GM12878 (cell line): ENCODE measurements at regions not wholly inside any gene's neighbourhood (a gene's known extent, or its start where the extent isn't known, plus 50 kb on each side); places are given as distances from the start of the nearest gene placed in this dataset.

Source experiments
- ATAC-seq: fragments of 200-7000 bp; cut with Tn5 transposase; 3 replicates; pipeline ENCODE4 v1.9.1; 2020; ENCODE audit warnings: mild to moderate bottlenecking, moderate library complexity
- BruUV-seq: library from RNA; stranded (reverse); fragments of 400-500 nt; replicated peaks from 2 replicates; lab custom pipeline; 2021; lab: Mats Ljungman, UMichigan
- CTCF ChIA-PET: fragments of 300-600 bp; sonication (Branson Sonifier 250); formaldehyde crosslinking; extraction: SDS; loops from one replicate; lab custom pipeline; 2021; ENCODE audit warnings: inconsistent platforms; lab: Yijun Ruan, JAX
- POLR2A ChIA-PET: fragments of 350-600 bp; formaldehyde crosslinking; extraction: SDS; loops from one replicate; lab custom pipeline; 2021; ENCODE audit warnings: inconsistent platforms; lab: Charles Lee
- RAD21 ChIA-PET: fragments of 300-600 bp; sonication (Branson Sonifier 250); formaldehyde crosslinking; loops from one replicate; lab custom pipeline; 2023; ENCODE audit warnings: antibody characterized with exemption; ENCODE audit not compliant: unreplicated experiment; lab: Charles Lee
- SMC1A ChIA-PET: fragments of 300-600 bp; sonication (Branson Sonifier 250); formaldehyde crosslinking; loops from one replicate; lab custom pipeline; 2023; ENCODE audit not compliant: unreplicated experiment, uncharacterized antibody; lab: Charles Lee
- DNase-seq: peaks from one replicate; pipeline ENCODE4 v3.0.0-alpha.2; 2011; ENCODE audit warnings: low read depth, low spot score
- FAIRE-seq: peaks from 3 replicates; lab custom pipeline; 2011; peaks lifted over from hg19 to GRCh38; lab: Jason Lieb, UNC
- H2AFZ ChIP-seq: 2 replicates; pipeline ENCODE4 v1.6.0; 2011; ENCODE audit warnings: low read depth, low read length, control low read depth; ENCODE audit not compliant: control insufficient read depth
- H3K27ac ChIP-seq: 2 replicates; pipeline ENCODE4 v1.5.1; 2011; ENCODE audit warnings: control low read depth; ENCODE audit not compliant: control insufficient read depth, insufficient read depth
- H3K27me3 ChIP-seq, 2 experiments: replicated peaks in 1 of 2; 2 replicates each; pipeline versions ENCODE4 v1.6.0 to v1.6.1; 2011; ENCODE audit warnings: low read length in 1 of 2; ENCODE audit not compliant: control insufficient read depth in 2 of 2, insufficient read depth in 2 of 2
- H3K36me3 ChIP-seq, 2 experiments: 2 replicates each; pipeline ENCODE4 v1.5.1; 2011; ENCODE audit warnings: low read length in 1 of 2; ENCODE audit not compliant: control insufficient read depth in 2 of 2, insufficient read depth in 2 of 2
- H3K4me1 ChIP-seq: 2 replicates; pipeline ENCODE4 v1.6.1; 2011; ENCODE audit warnings: mild to moderate bottlenecking, low read length, moderate library complexity, mixed read lengths; ENCODE audit not compliant: control insufficient read depth, insufficient read depth
- H3K4me2 ChIP-seq: 2 replicates; pipeline ENCODE4 v1.6.0; 2011; ENCODE audit warnings: control low read depth; ENCODE audit not compliant: control insufficient read depth, insufficient read depth
- H3K4me3 ChIP-seq: fragments of 200-600 bp; sonication (generic); 2 replicates; pipeline ENCODE4 v1.5.1; 2016
- H3K79me2 ChIP-seq: 2 replicates; pipeline ENCODE4 v1.6.0; 2011; ENCODE audit warnings: low read length; ENCODE audit not compliant: control insufficient read depth, insufficient read depth
- H3K9ac ChIP-seq: 2 replicates; pipeline ENCODE4 v1.8.0; 2011; ENCODE audit warnings: low read length, control low read depth, mixed read lengths; ENCODE audit not compliant: control insufficient read depth, insufficient read depth
- H3K9me3 ChIP-seq: replicated peaks from 3 replicates; pipeline ENCODE4 v1.5.1; 2011; ENCODE audit warnings: mild to moderate bottlenecking, low read length; ENCODE audit not compliant: control insufficient read depth, insufficient read depth
- H4K20me1 ChIP-seq: 2 replicates; pipeline ENCODE4 v1.6.0; 2011; ENCODE audit not compliant: control insufficient read depth, insufficient read depth
- CEBPZ ChIP-seq: fragments of 150-350 bp; IDR thresholded peaks from 2 replicates; pipeline ENCODE4 v1.6.1; 2016; ENCODE audit warnings: low read depth, low read length
- LARP7 ChIP-seq: fragments of 450-650 bp; IDR thresholded peaks from 2 replicates; pipeline ENCODE4 v1.6.1; 2017; ENCODE audit warnings: mild to moderate bottlenecking
- RFX5 ChIP-seq: IDR thresholded peaks from 2 replicates; pipeline ENCODE4 v1.6.1; 2011; ENCODE audit warnings: low read depth, low read length, improper control_type of control experiment
- SREBF1 ChIP-seq: IDR thresholded peaks from 2 replicates; pipeline ENCODE4 v1.6.1; 2012; ENCODE audit warnings: mild to moderate bottlenecking, low read length
- WGBS: methylation state at CpG from one replicate; pipeline ENCODE4 v1.1.6; 2016; ENCODE audit warnings: low lambda C conversion rate; ENCODE audit not compliant: insufficient replicate concordance, insufficient coverage; ENCODE audit errors: missing lambda C conversion rate; 5-methylcytosine and 5-hydroxymethylcytosine counted together
- in situ Hi-C: fragments of 300-500 bp; cut with MboI; formaldehyde crosslinking; loops from 9 replicates; pipeline ENCODE4 v1.14.3; 2018; ENCODE audit warnings: mixed read lengths
- intact Hi-C: fragments of 100-400 bp; cut with micrococcal nuclease; formaldehyde crosslinking; loops from one replicate; pipeline ENCODE4 v1.14.2; 2022; ENCODE audit not compliant: unreplicated experiment
- TF ChIP-seq, protein P1 (sequence below): fragments of 450-650 bp; IDR thresholded peaks from 2 replicates; pipeline ENCODE4 v1.6.1; 2016; ENCODE audit warnings: mild to moderate bottlenecking, moderate library complexity, borderline replicate concordance

GRCh38 chr13:50720861-50721671 is 122.4 kb downstream of the DLEU7 start:
- no peaks in the 10 kb centered on the region for H3K36me3 ChIP-seq
- no peaks in the 10 kb centered on the region for H4K20me1 ChIP-seq
- ChIA-PET SMC1A (no interaction called here), POLR2A (no interaction called here), CTCF (no interaction called here), RAD21 (no interaction called here)
- intact Hi-C loops (no loop called here), in situ Hi-C loops (no loop called here)
- no peak overlapping the region for H2AFZ ChIP-seq
- no peaks in the 10 kb centered on the region; a peak in 1 of 4 replicates for H3K27me3 ChIP-seq
- WGBS: 70% methylated on average over 7 of the region's 8 CpGs
- H3K4me2 ChIP-seq: no peak overlapping the region
- H3K9ac ChIP-seq: no peak overlapping the region
- no peak overlapping the region for H3K27ac ChIP-seq
- no TSS peak for BruUV-seq
- H3K9me3 ChIP-seq: no peaks in the 10 kb centered on the region
- TF ChIP-seq RFX5: no peak
- no peak for TF ChIP-seq CEBPZ
- TF ChIP-seq, protein P1, sequence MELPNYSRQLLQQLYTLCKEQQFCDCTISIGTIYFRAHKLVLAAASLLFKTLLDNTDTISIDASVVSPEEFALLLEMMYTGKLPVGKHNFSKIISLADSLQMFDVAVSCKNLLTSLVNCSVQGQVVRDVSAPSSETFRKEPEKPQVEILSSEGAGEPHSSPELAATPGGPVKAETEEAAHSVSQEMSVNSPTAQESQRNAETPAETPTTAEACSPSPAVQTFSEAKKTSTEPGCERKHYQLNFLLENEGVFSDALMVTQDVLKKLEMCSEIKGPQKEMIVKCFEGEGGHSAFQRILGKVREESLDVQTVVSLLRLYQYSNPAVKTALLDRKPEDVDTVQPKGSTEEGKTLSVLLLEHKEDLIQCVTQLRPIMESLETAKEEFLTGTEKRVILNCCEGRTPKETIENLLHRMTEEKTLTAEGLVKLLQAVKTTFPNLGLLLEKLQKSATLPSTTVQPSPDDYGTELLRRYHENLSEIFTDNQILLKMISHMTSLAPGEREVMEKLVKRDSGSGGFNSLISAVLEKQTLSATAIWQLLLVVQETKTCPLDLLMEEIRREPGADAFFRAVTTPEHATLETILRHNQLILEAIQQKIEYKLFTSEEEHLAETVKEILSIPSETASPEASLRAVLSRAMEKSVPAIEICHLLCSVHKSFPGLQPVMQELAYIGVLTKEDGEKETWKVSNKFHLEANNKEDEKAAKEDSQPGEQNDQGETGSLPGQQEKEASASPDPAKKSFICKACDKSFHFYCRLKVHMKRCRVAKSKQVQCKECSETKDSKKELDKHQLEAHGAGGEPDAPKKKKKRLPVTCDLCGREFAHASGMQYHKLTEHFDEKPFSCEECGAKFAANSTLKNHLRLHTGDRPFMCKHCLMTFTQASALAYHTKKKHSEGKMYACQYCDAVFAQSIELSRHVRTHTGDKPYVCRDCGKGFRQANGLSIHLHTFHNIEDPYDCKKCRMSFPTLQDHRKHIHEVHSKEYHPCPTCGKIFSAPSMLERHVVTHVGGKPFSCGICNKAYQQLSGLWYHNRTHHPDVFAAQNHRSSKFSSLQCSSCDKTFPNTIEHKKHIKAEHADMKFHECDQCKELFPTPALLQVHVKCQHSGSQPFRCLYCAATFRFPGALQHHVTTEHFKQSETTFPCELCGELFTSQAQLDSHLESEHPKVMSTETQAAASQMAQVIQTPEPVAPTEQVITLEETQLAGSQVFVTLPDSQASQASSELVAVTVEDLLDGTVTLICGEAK: no peak
- no peak for TF ChIP-seq LARP7
- no peak for TF ChIP-seq SREBF1
- DNase-seq: no peak
- no peaks in the 10 kb centered on the region for H3K79me2 ChIP-seq
- no peak overlapping the region for H3K4me3 ChIP-seq
- no peak for FAIRE-seq
- no peak for ATAC-seq
- no peaks in the 10 kb centered on the region for H3K4me1 ChIP-seq
